Caco-2 (cell line): ENCODE measurements at regions not wholly inside any gene's neighbourhood (a gene's known extent, or its start where the extent isn't known, plus 50 kb on each side); places are given as distances from the start of the nearest gene placed in this dataset.

ENCODE experiments used
- BruUV-seq: library from RNA; stranded (reverse); fragments of 400-500 nt; replicated peaks from 2 replicates; lab custom pipeline; 2021; lab: Mats Ljungman, UMichigan
- CTCF ChIA-PET: fragments of 300-600 bp; sonication (Branson Sonifier 250); formaldehyde crosslinking; loops from one replicate; lab custom pipeline; 2022; ENCODE audit warnings: antibody characterized with exemption; lab: Charles Lee
- POLR2A ChIA-PET: fragments of 300-600 bp; sonication (Branson Sonifier 250); formaldehyde crosslinking; loops from one replicate; lab custom pipeline; 2022; ENCODE audit warnings: antibody characterized with exemption; lab: Charles Lee
- DNase-seq, 2 experiments: peaks; one replicate each; pipeline versions ENCODE4 v3.0.0 to v3.0.0-alpha.2; 2020 to 2022
- H3K27me3 ChIP-seq: replicated peaks from 2 replicates; pipeline ENCODE4 v1.6.0; 2011; ENCODE audit warnings: low read length; ENCODE audit not compliant: control insufficient read depth, insufficient read depth
- H3K36me3 ChIP-seq: 2 replicates; pipeline ENCODE4 v1.5.1; 2011; ENCODE audit warnings: low read length; ENCODE audit not compliant: control insufficient read depth, insufficient read depth
- H3K4me1 ChIP-seq: fragments of 250-450 bp; sonication (Bioruptor Pico); 2 replicates; pipeline ENCODE4 v1.5.1; 2020; ENCODE audit warnings: mild to moderate bottlenecking
- H3K4me3 ChIP-seq: 2 replicates; pipeline ENCODE4 v1.5.1; 2011; ENCODE audit warnings: low read depth, mild to moderate bottlenecking, control low read depth, low read length
- H3K9me3 ChIP-seq: fragments of 250-450 bp; sonication (Bioruptor Pico); 2 replicates; pipeline ENCODE4 v1.5.1; 2020; ENCODE audit warnings: mild to moderate bottlenecking, moderate library complexity
- H3K27ac Mint-ChIP-seq: one replicate; pipeline ENCODE4 v1.8.0; 2022; ENCODE audit warnings: mixed read lengths; ENCODE audit not compliant: unreplicated experiment
- H3K27me3 Mint-ChIP-seq: one replicate; pipeline ENCODE4 v1.8.0; 2022; ENCODE audit warnings: mixed read lengths; ENCODE audit not compliant: insufficient read depth, unreplicated experiment
- H3K36me3 Mint-ChIP-seq: one replicate; pipeline ENCODE4 v1.8.0; 2022; ENCODE audit warnings: mild to moderate bottlenecking, mixed read lengths; ENCODE audit not compliant: insufficient read depth, unreplicated experiment
- H3K4me1 Mint-ChIP-seq: one replicate; pipeline ENCODE4 v1.8.0; 2022; ENCODE audit warnings: low read depth, mixed read lengths; ENCODE audit not compliant: unreplicated experiment
- H3K4me3 Mint-ChIP-seq: one replicate; pipeline ENCODE4 v1.8.0; 2022; ENCODE audit warnings: mild to moderate bottlenecking, moderate library complexity, mixed read lengths; ENCODE audit not compliant: unreplicated experiment
- H3K9me3 Mint-ChIP-seq: one replicate; pipeline ENCODE4 v1.8.0; 2022; ENCODE audit warnings: mixed read lengths; ENCODE audit not compliant: unreplicated experiment
- CTCF ChIP-seq, 2 experiments: fragments of 200-600 bp in 1 of 2; IDR thresholded peaks; 1 replicate in 1 of 2; 2 replicates in 1 of 2; pipeline versions ENCODE4 v1.5.1 to v1.8.0; 2011 to 2022; ENCODE audit warnings: antibody characterized with exemption in 1 of 2, control low read depth in 1 of 2, inconsistent platforms in 1 of 2, low read depth in 1 of 2, low read length in 1 of 2, mild to moderate bottlenecking in 1 of 2, moderate library complexity in 1 of 2; ENCODE audit not compliant: insufficient read depth in 1 of 2, severe bottlenecking in 1 of 2, unreplicated experiment in 1 of 2
- intact Hi-C: fragments of 100-400 bp; cut with micrococcal nuclease; formaldehyde crosslinking; loops from one replicate; pipeline ENCODE4 v1.10.0; 2022; ENCODE audit not compliant: unreplicated experiment

- TF ChIP-seq CTCF (IDR thresholded peaks at IDR 0.05; ENCODE audit: insufficient read depth in 1 of 2, low read depth in 1 of 2, low read length in 1 of 2, severe bottlenecking in 1 of 2, unreplicated experiment in 1 of 2), result no peak
- no peaks in the 10 kb centered on the region for H3K9me3 ChIP-seq
- CTCF ChIA-PET, result no interaction called here
- H3K9me3 Mint-ChIP-seq, result peaks cover 3% of the 10 kb centered on the region
- POLR2A ChIA-PET, result no interaction called here
- no peaks in the 10 kb centered on the region for H3K36me3 ChIP-seq
- BruUV-seq, result no TSS peak
- H3K27me3 ChIP-seq, result no peaks in the 10 kb centered on the region
- H3K27ac Mint-ChIP-seq, result no peak overlapping the region
- no peak overlapping the region for H3K4me3 ChIP-seq
- no peaks in the 10 kb centered on the region for H3K27me3 Mint-ChIP-seq
- no peaks in the 10 kb centered on the region for H3K4me1 Mint-ChIP-seq
- no peaks in the 10 kb centered on the region for H3K36me3 Mint-ChIP-seq
- no peaks in the 10 kb centered on the region for H3K4me1 ChIP-seq
- no peak overlapping the region for H3K4me3 Mint-ChIP-seq
- intact Hi-C loops, result no loop called here
- no peak for DNase-seq
These were observed 701.3 kb downstream of the TBC1D32 start for GRCh38 chr6:120632975-120633374.

DNA sequence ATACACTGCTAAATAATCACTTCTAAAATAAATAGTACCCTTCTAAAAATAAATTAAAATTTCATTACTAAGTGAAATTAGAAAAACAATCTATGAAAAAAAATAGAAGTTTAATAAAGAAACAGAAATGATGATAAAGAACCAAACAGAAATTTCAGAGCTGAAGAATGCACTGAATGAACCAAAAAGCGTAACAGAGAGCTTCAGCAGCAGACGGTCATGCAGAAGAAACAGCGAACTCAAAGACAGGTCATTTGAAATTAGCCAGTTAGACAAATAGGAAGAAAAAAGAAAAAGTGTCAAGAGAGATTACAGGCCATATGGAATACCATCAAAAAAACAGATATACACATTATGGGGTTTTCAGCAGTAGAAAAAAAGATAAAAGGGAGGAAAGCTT is 706.7 kb downstream of the TBC1D32 start:
- intact Hi-C loops, result no loop called here
- CTCF ChIA-PET, result no interaction called here
- H3K36me3 Mint-ChIP-seq, result no peaks in the 10 kb centered on the region

GRCh38 chr6:120622127-120622631 is 712.1 kb downstream of the TBC1D32 start:
- no peaks in the 10 kb centered on the region for H3K27me3 ChIP-seq
- peaks cover under 1% of the 10 kb centered on the region for H3K9me3 Mint-ChIP-seq
- TF ChIP-seq CTCF (IDR thresholded peaks at IDR 0.05; ENCODE audit: insufficient read depth in 1 of 2, low read depth in 1 of 2, low read length in 1 of 2, severe bottlenecking in 1 of 2, unreplicated experiment in 1 of 2), result no peak
- no peaks in the 10 kb centered on the region for H3K36me3 ChIP-seq
- no peaks in the 10 kb centered on the region for H3K27me3 Mint-ChIP-seq
- ChIA-PET POLR2A (no interaction called here), CTCF (no interaction called here)
- intact Hi-C loops, result no loop called here
- no peaks in the 10 kb centered on the region for H3K36me3 Mint-ChIP-seq
- peaks cover 10% of the 10 kb centered on the region for H3K4me1 Mint-ChIP-seq
- no peak overlapping the region for H3K4me3 ChIP-seq
- no peak for DNase-seq
- H3K4me1 ChIP-seq, result peaks cover 12% of the 10 kb centered on the region; the same call in 1 of the 2 replicates
- no peak overlapping the region for H3K4me3 Mint-ChIP-seq
- no TSS peak for BruUV-seq
- H3K9me3 ChIP-seq, result no peaks in the 10 kb centered on the region
- no peak overlapping the region for H3K27ac Mint-ChIP-seq

More for the DNA sequence above, 706.7 kb downstream of the TBC1D32 start:
- H3K4me3 ChIP-seq, result no peak overlapping the region
- TF ChIP-seq CTCF (IDR thresholded peaks at IDR 0.05; ENCODE audit: insufficient read depth in 1 of 2, low read depth in 1 of 2, low read length in 1 of 2, severe bottlenecking in 1 of 2, unreplicated experiment in 1 of 2), result no peak
- H3K36me3 ChIP-seq, result no peaks in the 10 kb centered on the region
- H3K27ac Mint-ChIP-seq, result no peak overlapping the region
- no peaks in the 10 kb centered on the region for H3K4me1 Mint-ChIP-seq
- no peaks in the 10 kb centered on the region for H3K4me1 ChIP-seq
- peaks cover 12% of the 10 kb centered on the region for H3K9me3 Mint-ChIP-seq
- no peaks in the 10 kb centered on the region for H3K27me3 ChIP-seq
- DNase-seq, result no peak
- H3K9me3 ChIP-seq, result no peaks in the 10 kb centered on the region
- H3K27me3 Mint-ChIP-seq, result no peaks in the 10 kb centered on the region
- POLR2A ChIA-PET, result no interaction called here
- no peak overlapping the region for H3K4me3 Mint-ChIP-seq
- no TSS peak for BruUV-seq
